Small intestine (tissue), 7 donors: ENCODE measurements at regions not wholly inside any gene's neighbourhood (a gene's known extent, or its start where the extent isn't known, plus 50 kb on each side); places are given as distances from the start of the nearest gene placed in this dataset.

Experiments used
- DNase-seq, 2 donors: peaks; one replicate each; pipeline versions ENCODE4 v3.0.0 to v3.0.0-alpha.2; 2013
- FAIRE-seq: peaks from 2 replicates; lab custom pipeline; 2012; peaks lifted over from hg19 to GRCh38; lab: Jason Lieb, UNC
- H3K27ac ChIP-seq, 3 donors: one replicate each; pipeline ENCODE4 v1.5.1; 2013; ENCODE audit warnings: low read length in 2 of 3, mild to moderate bottlenecking in 2 of 3, control low read depth in 1 of 3, inconsistent platforms in 1 of 3, low read depth in 1 of 3, moderate library complexity in 1 of 3
- H3K27me3 ChIP-seq, 3 donors: one replicate each; pipeline ENCODE4 v1.6.1; 2013; ENCODE audit warnings: low read length in 3 of 3, inconsistent platforms in 1 of 3; ENCODE audit not compliant: control insufficient read depth in 3 of 3, insufficient read depth in 3 of 3
- H3K36me3 ChIP-seq, 3 donors: one replicate each; pipeline ENCODE4 v1.6.1; 2013; ENCODE audit warnings: low read length in 3 of 3, inconsistent platforms in 1 of 3, low read depth in 1 of 3, mild to moderate bottlenecking in 1 of 3, moderate library complexity in 1 of 3; ENCODE audit not compliant: control insufficient read depth in 3 of 3, insufficient read depth in 2 of 3
- H3K4me1 ChIP-seq, 3 donors: one replicate each; pipeline ENCODE4 v1.6.1; 2013; ENCODE audit warnings: low read length in 2 of 3, inconsistent platforms in 1 of 3, low read depth in 1 of 3, mild to moderate bottlenecking in 1 of 3, moderate library complexity in 1 of 3; ENCODE audit not compliant: control insufficient read depth in 3 of 3, insufficient read depth in 2 of 3
- H3K4me3 ChIP-seq, 3 donors: one replicate each; pipeline ENCODE4 v1.5.1; 2013; ENCODE audit warnings: low read length in 3 of 3, control low read depth in 1 of 3, inconsistent platforms in 1 of 3, low read depth in 1 of 3, mild to moderate bottlenecking in 1 of 3, moderate library complexity in 1 of 3
- H3K9me3 ChIP-seq, 2 donors: one replicate each; pipeline ENCODE4 v1.6.1; 2013; ENCODE audit warnings: low read depth in 1 of 2, low read length in 1 of 2; ENCODE audit not compliant: control insufficient read depth in 2 of 2, insufficient read depth in 1 of 2
- WGBS, 3 donors: extraction: QIAGEN DNeasy Blood & Tissue Kit; methylation state at CpG; one replicate each; pipeline ENCODE4 v1.1.7; 2013; 5-methylcytosine and 5-hydroxymethylcytosine counted together
- donor health status: healthy with polysubstance abuse.
- donor health status: control.
- donor health status: control.
- donor health status: Bipolar disorder and iron deficiency.
- donor health status: healthy.

GRCh38 chr2:116733699-116734098, 1080.8 kb upstream of the DDX18 start:
- H3K36me3 ChIP-seq = no peaks in the 10 kb centered on the region
- H3K27ac ChIP-seq = no peak overlapping the region
- FAIRE-seq (no peak), DNase-seq (no peak)
- H3K4me1 ChIP-seq = no peaks in the 10 kb centered on the region
- no peak overlapping the region for H3K4me3 ChIP-seq
- no peaks in the 10 kb centered on the region for H3K27me3 ChIP-seq
- H3K9me3 ChIP-seq = no peaks in the 10 kb centered on the region
- WGBS, 3 donors = 56 to 72% (median 70%) methylated on average over 3 of the region's 3 CpGs

- H3K36me3 ChIP-seq = no peaks in the 10 kb centered on the region
- no peak overlapping the region for H3K4me3 ChIP-seq
- no peaks in the 10 kb centered on the region for H3K4me1 ChIP-seq
- FAIRE-seq (no peak), DNase-seq (no peak)
- H3K27ac ChIP-seq = no peak overlapping the region
- 84 to 94% (median 89%) methylated on average over 3 of the region's 3 CpGs for WGBS, 3 donors
- H3K9me3 ChIP-seq = no peaks in the 10 kb centered on the region
- H3K27me3 ChIP-seq = no peaks in the 10 kb centered on the region
These were observed 1076.5 kb upstream of the DDX18 start for GRCh38 chr2:116737951-116738350.

- Histone ChIP-seq H3K4me3 (no peak overlapping the region), H3K9me3 (no peaks in the 10 kb centered on the region), H3K27me3 (no peaks in the 10 kb centered on the region), H3K27ac (no peak overlapping the region), H3K36me3 (no peaks in the 10 kb centered on the region), H3K4me1 (no peaks in the 10 kb centered on the region)
- 21 to 53% (median 33%) methylated on average over 1 of the region's 1 CpG for WGBS, 3 donors
- peak; percentile 26 for FAIRE-seq
- peak in 1 of 2 donors; percentile 37 for DNase-seq
These were observed 1067.4 kb upstream of the DDX18 start for GRCh38 chr2:116747103-116747502.

- H3K36me3 ChIP-seq = no peaks in the 10 kb centered on the region
- H3K4me1 ChIP-seq = no peaks in the 10 kb centered on the region
- H3K27me3 ChIP-seq = no peaks in the 10 kb centered on the region
- no peak overlapping the region for H3K4me3 ChIP-seq
- FAIRE-seq (no peak), DNase-seq (no peak)
- no peaks in the 10 kb centered on the region for H3K9me3 ChIP-seq
- no peak overlapping the region for H3K27ac ChIP-seq
These were observed 1064.5 kb upstream of the DDX18 start for GRCh38 chr2:116749994-116750393.

- Histone ChIP-seq H3K4me3 (no peak overlapping the region), H3K27me3 (no peaks in the 10 kb centered on the region), H3K27ac (no peak overlapping the region), H3K9me3 (no peaks in the 10 kb centered on the region), H3K36me3 (no peaks in the 10 kb centered on the region), H3K4me1 (no peaks in the 10 kb centered on the region)
- FAIRE-seq (no peak), DNase-seq (no peak)
- WGBS, 3 donors = 63 to 88% (median 73%) methylated on average over 13 of the region's 13 CpGs
These were observed 1060.0 kb upstream of the DDX18 start for GRCh38 chr2:116754381-116755101.

GRCh38 chr2:116761864-116762263, 1052.6 kb upstream of the DDX18 start:
- Histone ChIP-seq H3K27ac (no peak overlapping the region), H3K9me3 (no peaks in the 10 kb centered on the region), H3K27me3 (no peaks in the 10 kb centered on the region), H3K4me1 (no peaks in the 10 kb centered on the region), H3K4me3 (no peak overlapping the region), H3K36me3 (no peaks in the 10 kb centered on the region)
- FAIRE-seq = no peak
- WGBS, 3 donors = 73 to 83% (median 77%) methylated on average over 1 of the region's 1 CpG
- no peak for DNase-seq

- no peaks in the 10 kb centered on the region for H3K27me3 ChIP-seq
- no peak for DNase-seq
- H3K9me3 ChIP-seq = no peaks in the 10 kb centered on the region
- no peaks in the 10 kb centered on the region for H3K4me1 ChIP-seq
- H3K36me3 ChIP-seq = no peaks in the 10 kb centered on the region
- FAIRE-seq = no peak
- H3K4me3 ChIP-seq = no peak overlapping the region
- no peak overlapping the region for H3K27ac ChIP-seq
- WGBS, 3 donors = 79 to 92% (median 88%) methylated on average over 4 of the region's 4 CpGs
These were observed 1045.0 kb upstream of the DDX18 start for GRCh38 chr2:116769514-116769913.

- WGBS, 3 donors = 77 to 90% (median 84%) methylated on average over 6 of the region's 6 CpGs
- no peaks in the 10 kb centered on the region for H3K27me3 ChIP-seq
- DNase-seq = no peak
- no peak for FAIRE-seq
- no peak overlapping the region for H3K27ac ChIP-seq
- H3K9me3 ChIP-seq = no peaks in the 10 kb centered on the region
- H3K4me1 ChIP-seq = no peaks in the 10 kb centered on the region
- H3K4me3 ChIP-seq = no peak overlapping the region
- H3K36me3 ChIP-seq = no peaks in the 10 kb centered on the region
These were observed 1037.9 kb upstream of the DDX18 start for GRCh38 chr2:116776556-116776955.

GRCh38 chr2:116787848-116788247, 1026.6 kb upstream of the DDX18 start:
- 18 to 58% (median 29%) methylated on average over 2 of the region's 2 CpGs for WGBS, 3 donors
- Histone ChIP-seq H3K9me3 (no peaks in the 10 kb centered on the region), H3K4me1 (no peaks in the 10 kb centered on the region), H3K36me3 (no peaks in the 10 kb centered on the region), H3K4me3 (no peak overlapping the region), H3K27me3 (no peaks in the 10 kb centered on the region), H3K27ac (no peak overlapping the region)
- peak; percentile 51 to 79 for DNase-seq
- peak; percentile 93 for FAIRE-seq
